NCI-H1694 (cell line): ENCODE measurements at regions not wholly inside any gene's neighbourhood (a gene's known extent, or its start where the extent isn't known, plus 50 kb on each side); places are given as distances from the start of the nearest gene placed in this dataset.
"Not testable (repeated sequence)": the region's sequence is repeated elsewhere in the genome, so short reads cannot be mapped to it uniquely, and the experiment has no call there.

Source experiments
- DNase-seq: peaks from one replicate; lab custom pipeline; 2025; lab: John Stamatoyannopoulos, UW

DNA sequence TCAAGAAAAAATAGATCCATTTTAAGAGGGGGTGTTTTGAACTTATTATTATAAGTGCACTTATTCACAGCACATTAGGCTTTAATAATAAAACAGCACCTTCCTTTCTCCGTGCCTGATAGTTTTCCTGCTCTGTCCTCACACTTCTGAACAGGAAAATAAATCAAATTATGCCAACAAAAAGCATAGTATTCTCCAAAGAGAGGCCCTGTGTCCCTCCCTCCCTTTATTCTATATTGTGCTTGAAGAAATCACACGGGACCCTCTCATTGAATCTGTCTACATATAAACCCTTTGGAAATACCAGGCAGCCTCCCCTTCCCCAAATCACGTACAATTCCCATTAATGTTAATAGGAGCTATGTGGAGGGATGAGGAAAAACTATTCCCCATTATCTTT is 462.9 kb upstream of the NRSN1 start:
- DNase-seq, result no peak

DNA sequence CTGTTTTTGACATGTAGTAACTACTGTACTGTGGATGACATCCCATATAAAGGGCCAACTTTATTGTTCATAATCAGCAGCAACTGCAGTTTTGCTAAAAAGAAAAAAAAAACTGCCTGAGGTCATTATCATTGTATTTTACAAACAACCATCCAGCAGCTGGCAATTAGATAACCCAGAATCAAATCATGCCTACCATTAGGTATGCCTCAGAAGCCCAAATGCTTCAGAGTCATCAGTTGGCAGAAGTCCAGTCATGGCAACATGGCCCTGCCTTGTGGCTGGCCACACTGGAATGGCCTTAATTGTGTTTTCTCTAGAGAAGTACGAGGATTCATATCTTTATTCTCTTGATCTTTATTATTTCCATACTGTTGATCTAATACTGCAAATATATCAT is 462.4 kb upstream of the NRSN1 start:
- DNase-seq, result no peak

GRCh38 chr6:23665911-23666310 is 460.1 kb upstream of the NRSN1 start:
- DNase-seq, result not testable (repeated sequence)

DNA sequence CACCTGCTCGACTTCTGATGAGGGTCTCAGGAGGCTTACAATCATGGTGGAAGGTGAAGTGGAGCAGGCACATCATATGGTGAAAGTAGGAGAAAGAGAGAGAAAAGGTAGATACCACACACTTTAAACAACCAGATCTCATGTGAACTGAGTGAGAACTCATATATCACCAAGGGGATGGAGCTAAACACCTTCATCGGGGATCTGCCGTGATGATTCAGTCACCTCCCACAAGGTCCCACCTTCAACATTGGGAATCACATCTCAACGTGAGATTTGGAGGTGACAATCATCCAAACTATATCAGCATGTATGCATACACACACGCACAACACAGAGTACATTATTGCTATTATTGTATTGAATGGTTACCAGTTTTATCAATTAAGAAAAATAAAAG is 453.3 kb upstream of the NRSN1 start:
- DNase-seq, result no peak

DNA sequence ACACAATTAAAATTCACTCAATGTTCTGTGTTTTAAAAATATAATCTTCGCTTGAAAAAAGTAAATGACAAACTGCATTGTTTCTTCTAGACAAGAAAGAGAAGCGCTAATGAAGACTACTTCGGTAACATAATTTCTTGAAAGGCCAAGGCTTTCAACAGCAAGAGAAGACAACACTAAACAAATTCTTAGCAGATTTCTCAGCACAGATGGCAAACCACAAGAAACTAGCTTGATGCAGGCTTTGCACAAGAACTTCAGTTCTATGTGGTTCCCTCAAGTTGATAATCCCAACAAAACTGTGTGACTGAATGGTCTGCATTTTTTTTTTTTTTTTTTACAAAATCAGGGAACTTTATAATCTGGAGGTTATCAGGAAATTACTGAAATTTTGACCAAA is 447.4 kb upstream of the NRSN1 start:
- DNase-seq, result no peak

- DNase-seq, result no peak
These were observed 444.3 kb upstream of the NRSN1 start for GRCh38 chr6:23681743-23682142.

DNA sequence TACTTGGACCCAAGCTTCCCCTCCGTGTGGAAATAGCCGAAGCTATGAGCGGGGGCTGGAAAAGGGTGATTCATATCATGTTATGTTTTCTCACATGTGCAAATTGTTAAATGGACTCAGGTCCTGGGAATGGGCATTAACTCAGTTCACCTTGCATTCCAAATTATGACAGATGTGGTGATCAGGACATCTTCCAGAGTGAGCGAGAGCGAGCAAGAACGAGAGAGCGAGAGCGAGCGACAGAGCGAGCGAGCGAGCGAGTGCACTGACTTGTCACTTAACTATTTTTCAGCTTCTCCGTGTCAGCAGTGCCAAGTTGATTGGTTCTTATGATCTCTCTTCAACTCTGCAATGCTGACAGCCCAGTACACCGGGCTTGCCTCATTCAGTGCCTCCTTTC is 437.4 kb upstream of the NRSN1 start:
- DNase-seq, result no peak

- no peak for DNase-seq
These were observed 435.5 kb upstream of the NRSN1 start for GRCh38 chr6:23690453-23691049.

DNA sequence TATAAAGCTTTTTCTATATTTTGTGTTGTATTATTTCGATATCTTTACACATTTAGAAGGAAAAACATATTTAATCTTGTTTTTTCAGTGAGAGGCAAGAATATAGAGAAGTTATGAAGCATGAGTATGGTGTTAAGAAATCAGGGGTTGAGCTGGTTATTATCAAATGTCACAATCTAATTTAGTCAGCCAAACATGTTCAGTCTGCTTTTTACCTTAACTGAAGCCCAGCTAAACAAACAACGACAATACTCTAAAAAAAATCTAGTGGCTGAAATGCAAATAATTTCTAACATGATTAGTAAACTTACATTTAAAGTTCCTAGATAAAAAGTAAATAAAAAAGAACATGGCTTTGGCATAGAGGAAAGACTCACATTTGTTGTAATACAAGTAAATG is 433.8 kb upstream of the NRSN1 start:
- DNase-seq, result no peak

GRCh38 chr6:23696992-23697391 is 429.0 kb upstream of the NRSN1 start:
- no peak for DNase-seq

DNA sequence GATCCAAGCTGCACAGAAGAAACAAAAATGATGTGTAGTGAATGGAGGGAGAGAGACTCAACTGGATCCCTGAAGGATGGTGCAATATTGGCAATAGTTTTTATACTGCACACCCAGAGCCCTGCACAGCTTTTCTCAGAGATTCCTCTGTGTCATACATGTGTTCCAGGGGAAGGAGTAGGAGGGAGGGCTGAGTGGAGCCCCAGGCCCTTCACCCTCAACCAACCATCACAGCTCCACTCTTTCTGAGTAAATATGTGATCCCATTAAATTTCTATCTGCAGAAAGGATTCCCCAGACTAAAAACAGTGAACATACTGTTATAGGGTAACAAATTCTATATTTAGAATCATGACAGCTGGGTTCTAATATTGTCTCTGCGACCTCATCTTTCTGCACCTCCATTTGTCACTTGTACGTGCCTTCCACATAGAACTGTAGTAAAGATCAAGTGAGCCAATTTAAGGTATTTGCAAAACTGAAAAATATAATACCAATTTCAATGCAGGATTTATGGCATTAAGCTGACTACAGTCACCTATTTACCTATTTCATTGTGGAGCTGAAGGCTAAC is 421.4 kb upstream of the NRSN1 start:
- DNase-seq, result peak; percentile 44

GRCh38 chr6:23705697-23706096 is 420.3 kb upstream of the NRSN1 start:
- DNase-seq, result no peak

GRCh38 chr6:23712756-23713155 is 413.3 kb upstream of the NRSN1 start:
- DNase-seq, result no peak

DNA sequence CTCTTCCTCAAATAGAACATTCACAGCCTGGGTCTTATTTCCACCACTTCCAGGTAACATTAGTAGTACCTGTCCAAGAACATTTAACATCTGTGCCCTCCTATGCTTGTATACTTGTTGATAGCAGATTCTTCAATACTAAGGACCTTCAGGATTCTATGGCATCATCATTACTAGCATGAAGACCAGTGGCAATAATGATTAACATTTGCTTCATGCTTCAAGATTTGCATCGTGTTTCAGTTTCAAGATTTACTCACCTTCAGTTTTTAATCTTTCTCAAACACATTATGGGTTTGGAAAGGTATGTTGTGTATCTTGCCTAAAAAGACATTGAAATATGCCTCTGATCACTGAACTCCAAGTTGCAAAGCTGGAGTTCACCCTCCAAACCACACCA is 412.8 kb upstream of the NRSN1 start:
- DNase-seq, result no peak

DNA sequence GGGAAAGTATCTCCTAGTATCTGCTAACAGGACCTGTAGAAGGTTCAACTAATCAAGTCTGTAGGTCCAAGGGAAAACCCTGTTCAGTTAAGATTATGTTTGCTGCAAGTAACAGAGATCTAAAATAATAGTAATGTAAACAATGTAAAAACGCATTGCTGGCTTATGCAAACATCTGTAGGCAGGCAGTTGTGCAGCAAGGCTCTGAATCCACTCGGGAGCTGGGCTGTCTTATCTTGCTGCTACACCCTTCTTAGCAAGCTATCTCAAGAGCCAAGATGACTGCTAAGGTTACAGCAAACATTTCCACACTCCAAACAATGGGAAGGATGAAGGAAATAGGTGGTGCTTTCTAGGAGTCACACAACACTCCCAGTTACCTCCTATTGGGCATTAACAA is 397.3 kb upstream of the NRSN1 start:
- DNase-seq, result no peak

GRCh38 chr6:23731609-23732008 is 394.4 kb upstream of the NRSN1 start:
- DNase-seq, result no peak

GRCh38 chr6:23732521-23732920 is 393.5 kb upstream of the NRSN1 start:
- no peak for DNase-seq

- no peak for DNase-seq
These were observed 390.9 kb upstream of the NRSN1 start for GRCh38 chr6:23735151-23735550.

DNA sequence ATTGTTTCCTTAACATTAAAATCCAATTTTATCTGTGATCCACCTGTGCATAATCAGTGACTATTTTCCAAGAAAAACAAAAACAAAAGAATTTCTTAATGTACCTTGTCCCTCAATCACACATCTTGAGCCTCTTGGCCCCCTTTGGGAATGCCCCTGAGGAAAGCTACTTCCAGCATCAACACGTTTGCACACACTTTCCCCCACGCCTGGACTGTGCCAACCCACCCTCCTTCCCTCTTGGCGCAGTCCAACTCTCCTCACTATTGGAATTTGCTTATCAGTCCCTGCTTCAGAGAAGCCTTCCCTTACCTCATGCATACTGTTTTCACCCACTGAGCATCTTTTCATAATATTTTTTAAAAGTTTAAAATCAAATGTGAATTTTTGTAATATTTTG is 389.4 kb upstream of the NRSN1 start:
- no peak for DNase-seq

DNA sequence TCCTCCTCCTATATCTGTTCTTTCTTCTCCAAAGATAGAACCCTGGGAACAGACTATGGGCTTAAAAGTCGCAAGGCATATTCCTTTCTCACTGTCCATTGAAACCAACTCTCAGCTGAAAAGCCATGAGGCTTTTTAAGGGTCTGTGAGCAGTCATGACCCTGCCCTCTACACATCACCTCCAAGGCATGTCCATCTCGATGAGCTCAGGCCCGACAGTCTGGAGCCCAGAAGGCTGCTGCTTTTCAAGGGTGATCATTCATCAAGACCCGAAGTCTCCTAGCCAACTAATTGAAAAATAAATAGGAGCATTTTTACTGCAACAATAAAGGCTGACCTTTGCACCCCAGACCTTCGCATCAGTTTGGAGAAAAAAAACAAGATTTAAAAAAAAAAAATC is 378.8 kb upstream of the NRSN1 start:
- no peak for DNase-seq

- no peak for DNase-seq
These were observed 373.6 kb upstream of the NRSN1 start for GRCh38 chr6:23752414-23752813.

- no peak for DNase-seq
These were observed 371.8 kb upstream of the NRSN1 start for GRCh38 chr6:23754197-23754596.

DNA sequence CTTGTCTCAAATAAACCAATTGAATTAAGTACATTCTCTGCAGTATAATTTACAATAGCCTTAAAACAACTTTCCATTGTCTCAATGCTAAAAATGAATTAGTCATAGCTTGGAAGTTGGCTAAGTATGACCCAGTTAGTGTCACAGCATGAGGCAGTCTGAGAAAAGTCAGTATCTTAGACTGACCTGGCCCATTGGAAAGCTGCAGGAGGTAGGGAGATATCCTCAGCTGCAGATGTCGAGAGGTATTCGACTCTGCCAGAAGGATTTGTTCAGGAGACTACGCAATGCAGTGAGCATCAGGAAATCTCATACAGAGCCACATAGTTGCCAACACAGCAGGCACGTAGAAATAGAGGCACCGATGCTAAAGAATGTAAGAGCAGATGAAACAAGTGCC is 350.9 kb upstream of the NRSN1 start:
- DNase-seq, result no peak

GRCh38 chr6:23783901-23784300 is 342.1 kb upstream of the NRSN1 start:
- DNase-seq, result no peak
